ENCODE measurements at regions not wholly inside any gene's neighbourhood (a gene's known extent, or its start where the extent isn't known, plus 50 kb on each side); places are given as distances from the start of the nearest gene placed in this dataset.

DNA sequence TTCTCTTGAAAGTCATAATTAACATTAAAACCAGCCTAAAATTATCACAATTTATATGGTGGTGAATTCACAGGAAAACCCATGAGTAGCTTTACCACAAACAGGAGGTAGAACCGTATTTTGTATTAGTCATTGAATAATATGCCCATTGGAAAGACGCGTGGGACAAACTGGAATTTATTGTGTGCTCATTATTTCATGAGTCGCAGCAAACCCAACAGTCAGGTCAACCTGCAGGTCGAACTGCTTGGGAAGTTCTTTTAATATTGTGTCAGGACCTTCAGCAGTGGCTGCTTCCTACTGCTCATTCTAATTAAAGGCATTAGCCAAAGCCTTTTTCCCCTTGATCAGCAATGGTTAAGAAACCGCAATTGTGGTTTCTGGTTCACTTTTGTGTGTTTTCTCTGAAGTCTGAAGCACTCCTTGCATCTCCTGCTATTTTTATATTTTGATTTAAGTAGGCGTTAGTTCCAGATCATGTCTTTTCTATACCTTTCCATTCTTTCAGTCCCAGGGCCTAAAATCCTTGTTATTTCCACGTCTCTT lies 100.1 kb downstream of the RAB11FIP2 start:
- ChIA-PET CTCF (no interaction called here), POLR2A (no interaction called here), RAD21 (ENCODE audit: low non-redundant PET in 1 of 2, low total read pairs in 2 of 2, uncharacterized antibody in 2 of 2, unreplicated experiment in 2 of 2) (no interaction called here)
- no peaks in the 10 kb centered on the region for H4K20me1 ChIP-seq (ENCODE audit: insufficient read depth)
- H3K4me1 ChIP-seq (ENCODE audit: control insufficient read depth in 1 of 2, insufficient read depth in 2 of 2, low read length in 2 of 2), result peaks cover 9 to 19% of the 10 kb centered on the region in 2 experiments; a peak in 3 of 4 replicates
- no peak overlapping the region for H3K4me3 ChIP-seq (replicated peaks in 1 of 2; ENCODE audit: low read depth in 1 of 2, low read length in 2 of 2)
- no peak overlapping the region for H3K9ac ChIP-seq (ENCODE audit: low read length)
- H3K4me2 ChIP-seq (ENCODE audit: low read length), result peak overlapping the region; percentile 39
- peaks cover 93% of the 10 kb centered on the region for H3K27me3 ChIP-seq (ENCODE audit: insufficient read depth, low read length)
- intact Hi-C loops (cut with micrococcal nuclease), result no loop called here
- H3K9me2 ChIP-seq (ENCODE audit: insufficient read depth), result no peaks in the 10 kb centered on the region
- no peaks in the 10 kb centered on the region for H3K79me2 ChIP-seq (ENCODE audit: insufficient read depth, low read length)
- ATAC-seq, result peak; percentile 60
- BruUV-seq (replicated peaks), result no TSS peak
- H2AFZ ChIP-seq (ENCODE audit: low read depth, low read length, poor library complexity, severe bottlenecking), result no peak overlapping the region
- H3K27ac ChIP-seq (ENCODE audit: low read depth, low read length), result no peak overlapping the region
- DNase-seq (ENCODE audit: low read depth, low spot score), result peak; percentile 46
- TF ChIP-seq SP1 (IDR thresholded peaks at IDR 0.05; ENCODE audit: low read depth), result peak; percentile 53
- TF ChIP-seq SRF (IDR thresholded peaks at IDR 0.05; ENCODE audit: low read depth), result peak; percentile 17; the same call in 1 of the 2 replicates
- TF ChIP-seq CBX3 (IDR thresholded peaks at IDR 0.05; ENCODE audit: low read depth), result 0 out of 2 replicates have a peak, but pooled peaks have one; percentile 13
- peak; percentile 51 for TF ChIP-seq JUND (IDR thresholded peaks at IDR 0.05)
- TF ChIP-seq CEBPB (IDR thresholded peaks at IDR 0.05; ENCODE audit: low read depth), result no peak
- TF ChIP-seq FOSL1 (IDR thresholded peaks at IDR 0.05; ENCODE audit: low read depth), result peak; percentile 63
- TF ChIP-seq YY1 (IDR thresholded peaks at IDR 0.05; ENCODE audit: extremely low read depth, insufficient replicate concordance, low read depth, low read length), result no peak
- H3K36me3 ChIP-seq (ENCODE audit: control insufficient read depth in 1 of 2, insufficient read depth in 2 of 2, low read length in 2 of 2), result no peaks in the 10 kb centered on the region
- H3K9me3 ChIP-seq (ENCODE audit: control insufficient read depth in 1 of 2, insufficient read depth in 1 of 2, low read depth in 1 of 2, low read length in 2 of 2), result no peaks in the 10 kb centered on the region

- H3K79me2 ChIP-seq (ENCODE audit: insufficient read depth, low read length), result no peaks in the 10 kb centered on the region
- BruUV-seq (replicated peaks), result no TSS peak
- ATAC-seq (peak; percentile 81), DNase-seq (ENCODE audit: low read depth, low spot score) (no peak)
- no peaks in the 10 kb centered on the region for H4K20me1 ChIP-seq (ENCODE audit: insufficient read depth)
- ChIA-PET POLR2A (no interaction called here), CTCF (no interaction called here), RAD21 (ENCODE audit: low non-redundant PET in 1 of 2, low total read pairs in 2 of 2, uncharacterized antibody in 2 of 2, unreplicated experiment in 2 of 2) (no interaction called here)
- H3K27ac ChIP-seq (ENCODE audit: low read depth, low read length), result no peak overlapping the region
- no peaks in the 10 kb centered on the region for H3K9me3 ChIP-seq (ENCODE audit: control insufficient read depth in 1 of 2, insufficient read depth in 1 of 2, low read depth in 1 of 2, low read length in 2 of 2)
- no peak overlapping the region for H3K4me3 ChIP-seq (replicated peaks in 1 of 2; ENCODE audit: low read depth in 1 of 2, low read length in 2 of 2)
- H3K9me2 ChIP-seq (ENCODE audit: insufficient read depth), result no peaks in the 10 kb centered on the region
- H3K4me1 ChIP-seq (ENCODE audit: control insufficient read depth in 1 of 2, insufficient read depth in 2 of 2, low read length in 2 of 2), result peaks cover 9 to 19% of the 10 kb centered on the region in 2 experiments; a peak in 3 of 4 replicates
- no peak overlapping the region for H2AFZ ChIP-seq (ENCODE audit: low read depth, low read length, poor library complexity, severe bottlenecking)
- H3K4me2 ChIP-seq (ENCODE audit: low read length), result no peak overlapping the region
- intact Hi-C loops (cut with micrococcal nuclease), result no loop called here
- no peaks in the 10 kb centered on the region for H3K36me3 ChIP-seq (ENCODE audit: control insufficient read depth in 1 of 2, insufficient read depth in 2 of 2, low read length in 2 of 2)
- peaks cover 90% of the 10 kb centered on the region for H3K27me3 ChIP-seq (ENCODE audit: insufficient read depth, low read length)
- no peak overlapping the region for H3K9ac ChIP-seq (ENCODE audit: low read length)
- TF ChIP-seq EGR1 (IDR thresholded peaks at IDR 0.05; ENCODE audit: low read depth) (no peak), YY1 (IDR thresholded peaks at IDR 0.05; ENCODE audit: extremely low read depth, insufficient replicate concordance, low read depth, low read length) (no peak), CEBPB (IDR thresholded peaks at IDR 0.05; ENCODE audit: low read depth) (no peak), EZH2phosphoT487 (IDR thresholded peaks at IDR 0.05; ENCODE audit: borderline replicate concordance) (no peak), TCF7L2 (IDR thresholded peaks at IDR 0.05; ENCODE audit: borderline replicate concordance, extremely low read depth, insufficient read depth, insufficient read length) (no peak), JUND (IDR thresholded peaks at IDR 0.05) (no peak), POLR2A (IDR thresholded peaks at IDR 0.05; ENCODE audit: borderline replicate concordance, extremely low read depth, insufficient read depth, insufficient read length) (no peak), SIN3A (IDR thresholded peaks at IDR 0.05; ENCODE audit: low read depth) (no peak), EZH2 (IDR thresholded peaks at IDR 0.05) (0 out of 2 replicates have a peak, but pooled peaks have one; percentile 2), ATF3 (IDR thresholded peaks at IDR 0.05) (no peak), ZFX (IDR thresholded peaks at IDR 0.05) (no peak)
- TF ChIP-seq, protein P1, sequence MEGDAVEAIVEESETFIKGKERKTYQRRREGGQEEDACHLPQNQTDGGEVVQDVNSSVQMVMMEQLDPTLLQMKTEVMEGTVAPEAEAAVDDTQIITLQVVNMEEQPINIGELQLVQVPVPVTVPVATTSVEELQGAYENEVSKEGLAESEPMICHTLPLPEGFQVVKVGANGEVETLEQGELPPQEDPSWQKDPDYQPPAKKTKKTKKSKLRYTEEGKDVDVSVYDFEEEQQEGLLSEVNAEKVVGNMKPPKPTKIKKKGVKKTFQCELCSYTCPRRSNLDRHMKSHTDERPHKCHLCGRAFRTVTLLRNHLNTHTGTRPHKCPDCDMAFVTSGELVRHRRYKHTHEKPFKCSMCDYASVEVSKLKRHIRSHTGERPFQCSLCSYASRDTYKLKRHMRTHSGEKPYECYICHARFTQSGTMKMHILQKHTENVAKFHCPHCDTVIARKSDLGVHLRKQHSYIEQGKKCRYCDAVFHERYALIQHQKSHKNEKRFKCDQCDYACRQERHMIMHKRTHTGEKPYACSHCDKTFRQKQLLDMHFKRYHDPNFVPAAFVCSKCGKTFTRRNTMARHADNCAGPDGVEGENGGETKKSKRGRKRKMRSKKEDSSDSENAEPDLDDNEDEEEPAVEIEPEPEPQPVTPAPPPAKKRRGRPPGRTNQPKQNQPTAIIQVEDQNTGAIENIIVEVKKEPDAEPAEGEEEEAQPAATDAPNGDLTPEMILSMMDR (IDR thresholded peaks at IDR 0.05 in 2 of 3, conservative IDR thresholded peaks at IDR 0.05 in 1 of 3; ENCODE audit: borderline replicate concordance in 1 of 3, insufficient read depth in 1 of 3, low read depth in 2 of 3, low read length in 2 of 3), result peak in 2 of 3 experiments; percentile 36 to 42; a peak in 4 of 6 replicates
These were observed 98.2 kb downstream of the RAB11FIP2 start for GRCh38 chr10:117948493-117948892.
